G401 (cell line): ENCODE measurements at regions not wholly inside any gene's neighbourhood (a gene's known extent, or its start where the extent isn't known, plus 50 kb on each side); places are given as distances from the start of the nearest gene placed in this dataset.

Source experiments
- DNase-seq: peaks from one replicate; pipeline ENCODE4 v3.0.0-alpha.2; 2015; ENCODE audit warnings: low spot score
- in situ Hi-C: cut with HindIII; loops from 2 replicates; pipeline ENCODE4 v1.10.0; 2016; ENCODE audit warnings: low sequenced_read_pairs, mixed read lengths

- in situ Hi-C loops: no loop called here
- no peak for DNase-seq
Observed at GRCh38 chr12:114302606-114303315, 103.2 kb downstream of the TBX5 start.

DNA sequence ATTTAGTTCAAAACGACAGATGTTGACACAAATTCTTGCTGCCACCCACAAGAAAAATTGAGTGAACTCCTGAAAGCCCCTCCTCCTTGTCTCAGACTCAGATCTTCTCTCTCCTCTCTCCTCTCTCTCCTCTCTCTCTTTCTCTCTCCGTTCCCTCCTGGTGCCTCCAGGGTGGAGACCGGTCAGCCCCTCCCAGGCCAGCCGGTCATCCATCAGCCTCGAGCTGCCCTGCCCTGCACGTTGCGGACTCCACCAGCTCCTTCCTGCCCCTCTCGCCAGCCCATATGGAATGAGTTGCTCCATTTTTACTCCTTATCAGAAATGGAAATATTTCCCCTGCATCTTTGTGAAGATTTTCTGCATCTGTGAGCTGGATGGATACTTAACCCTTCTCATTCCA lies 103.8 kb downstream of the TBX5 start:
- in situ Hi-C loops: no loop called here
- DNase-seq: no peak

DNA sequence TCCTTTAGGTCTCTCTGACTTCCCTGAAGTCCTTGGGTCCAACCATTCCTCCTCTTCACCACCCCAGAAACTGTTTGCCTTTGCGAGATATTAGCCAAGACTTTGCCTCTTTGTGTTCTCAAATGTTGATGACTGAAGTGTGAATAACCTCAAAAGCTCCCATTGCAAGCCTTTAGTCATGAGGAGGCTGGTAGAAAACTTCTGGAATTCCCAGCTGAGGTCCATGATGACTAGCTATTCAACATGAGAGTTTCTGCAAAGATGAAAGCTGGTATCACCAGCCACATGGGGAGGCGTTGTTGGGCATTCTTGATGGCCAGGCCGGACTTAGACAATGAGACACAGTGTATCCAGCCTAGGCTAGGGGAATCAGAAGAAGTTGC lies 111.7 kb downstream of the TBX5 start:
- in situ Hi-C loops: no loop called here
- no peak for DNase-seq

GRCh38 chr12:114293571-114294302 lies 112.2 kb downstream of the TBX5 start:
- in situ Hi-C loops: no loop called here
- no peak for DNase-seq

GRCh38 chr12:114293073-114293472 lies 112.9 kb downstream of the TBX5 start:
- no peak for DNase-seq
- in situ Hi-C loops: no loop called here

DNA sequence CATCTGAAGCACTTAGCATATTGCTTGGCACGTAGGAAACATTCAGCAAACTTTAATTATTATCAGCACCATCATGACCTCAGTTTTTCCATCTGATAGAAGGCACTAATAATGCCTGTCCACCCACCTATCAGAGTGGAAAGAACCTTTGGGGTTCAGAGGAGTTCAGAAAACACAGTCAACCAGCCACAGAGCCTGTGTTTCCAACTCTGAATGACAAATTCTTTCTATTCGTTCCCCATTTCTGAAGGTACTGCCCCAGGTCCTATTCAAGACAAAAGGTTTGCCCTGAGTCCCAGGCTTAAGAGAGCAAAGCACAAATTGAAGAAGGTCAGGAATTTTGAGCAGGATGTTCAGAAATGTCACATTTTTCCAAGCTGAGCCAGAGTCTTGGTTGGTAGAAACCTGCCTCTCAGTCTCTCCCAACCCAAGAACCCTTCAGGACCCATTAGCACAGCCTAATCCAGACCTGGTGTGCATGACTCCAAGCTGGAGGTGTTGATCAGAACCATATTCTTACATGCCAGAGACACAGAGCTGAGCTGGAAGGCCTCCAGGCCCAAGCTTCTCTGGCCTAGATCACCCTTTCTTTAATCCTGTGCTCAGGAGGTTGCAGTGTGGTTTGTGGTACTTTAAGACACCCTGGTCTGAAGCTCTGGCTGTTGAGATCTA lies 114.4 kb downstream of the TBX5 start:
- in situ Hi-C loops: no loop called here
- no peak for DNase-seq

GRCh38 chr12:114287821-114288525 lies 118.0 kb downstream of the TBX5 start:
- DNase-seq: no peak

DNA sequence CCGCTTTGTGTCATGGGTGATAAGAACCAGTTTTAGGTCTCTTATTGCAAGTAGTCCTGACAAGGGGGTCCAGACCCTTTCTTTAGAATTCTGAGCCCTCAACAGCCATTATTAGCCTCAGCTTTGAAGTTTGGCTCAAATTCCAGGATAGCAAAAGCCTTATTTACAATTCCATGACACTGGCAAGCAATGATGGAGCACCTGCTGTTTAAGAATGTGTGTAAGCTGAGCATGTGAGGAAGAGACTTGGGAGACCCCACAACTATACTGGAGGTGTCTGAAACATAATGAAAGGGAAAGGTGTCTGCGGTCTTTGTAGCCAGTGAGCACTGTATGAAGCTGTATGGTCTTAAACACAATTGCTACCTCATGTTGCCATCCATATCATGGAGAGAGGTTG lies 119.8 kb downstream of the TBX5 start:
- no peak for DNase-seq
- in situ Hi-C loops: no loop called here

More at GRCh38 chr12:114287821-114288525, 118.0 kb downstream of the TBX5 start:
- in situ Hi-C loops: no loop called here

DNA sequence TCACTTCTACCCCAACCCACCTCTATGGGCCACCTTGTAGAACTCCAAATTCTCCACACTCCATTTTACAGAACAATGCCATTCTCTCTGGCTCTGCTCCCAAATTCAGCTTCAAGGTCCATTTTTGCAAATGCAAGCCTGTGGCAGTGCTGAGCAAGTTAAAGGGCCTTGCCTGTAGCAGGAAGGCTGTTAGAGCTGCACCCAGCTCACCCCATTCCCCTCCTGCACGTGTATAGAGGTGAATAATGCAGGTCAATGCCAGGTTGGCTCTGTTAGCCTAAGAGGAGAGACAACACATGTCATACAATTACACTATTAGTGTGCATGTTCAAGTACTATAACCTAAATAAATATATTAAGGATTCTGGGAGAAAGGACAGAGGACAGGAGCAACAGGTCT lies 120.4 kb downstream of the TBX5 start:
- DNase-seq: no peak
- in situ Hi-C loops: no loop called here

- DNase-seq: no peak
- in situ Hi-C loops: no loop called here
Observed at GRCh38 chr12:114284041-114284440, 121.9 kb downstream of the TBX5 start.

DNA sequence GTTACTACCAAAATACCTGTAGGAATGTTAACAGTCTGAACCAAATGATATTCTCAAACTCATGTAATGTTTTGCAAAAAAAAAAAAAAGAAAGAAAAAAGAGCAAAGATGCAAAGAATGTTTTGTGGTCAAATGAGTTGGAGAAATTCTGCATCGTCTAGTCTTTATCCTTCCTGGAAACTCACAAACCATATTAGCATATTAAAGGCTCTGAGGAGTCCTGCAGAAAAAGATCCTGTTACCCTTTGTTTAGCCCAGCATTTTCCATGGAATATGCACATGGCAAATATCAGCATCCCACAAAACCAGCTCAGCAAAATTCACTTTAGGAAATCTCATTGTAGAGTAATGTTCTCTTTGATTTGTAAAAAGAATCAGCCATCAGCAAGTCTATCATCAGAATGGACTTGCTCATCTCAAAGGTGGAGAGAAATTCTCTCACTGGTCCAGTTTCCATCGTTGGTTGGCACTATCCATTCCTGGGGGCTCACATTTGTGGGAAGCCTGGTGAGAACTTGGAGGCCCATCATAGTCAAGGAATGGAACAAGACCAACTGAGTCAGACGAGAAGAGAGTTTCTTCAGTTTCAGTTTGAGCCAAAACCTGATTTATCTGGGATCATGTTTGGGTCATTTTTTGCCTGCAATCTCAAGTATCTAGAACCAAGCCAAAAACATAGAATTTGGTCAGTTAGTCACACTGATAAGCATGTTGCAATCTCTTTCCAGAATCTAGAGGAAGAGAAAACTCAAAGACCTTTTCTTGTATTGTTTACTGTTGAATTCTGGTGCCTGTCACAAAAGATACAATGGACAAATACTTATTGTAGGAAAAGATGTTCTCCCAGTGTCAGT lies 129.8 kb downstream of the TBX5 start:
- in situ Hi-C loops: no loop called here
- no peak for DNase-seq

DNA sequence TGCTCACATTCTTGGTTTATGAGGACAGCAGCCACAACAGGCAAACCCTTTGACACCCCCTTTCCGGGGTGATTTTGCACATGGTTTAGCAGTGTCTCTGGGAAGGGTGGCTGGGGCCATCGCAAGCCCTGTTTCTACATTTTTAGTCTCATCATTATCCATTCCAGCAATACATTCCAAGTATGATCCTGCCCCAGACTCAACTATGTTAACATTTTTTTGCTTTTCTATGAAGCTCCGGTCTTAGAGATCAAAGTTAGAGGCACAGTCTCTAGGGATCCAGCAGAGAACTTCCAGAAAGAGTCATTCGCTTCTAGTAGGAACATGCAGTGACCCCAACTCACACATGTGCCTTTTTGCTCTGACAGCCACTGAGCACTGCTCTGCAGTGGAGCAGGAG lies 130.9 kb downstream of the TBX5 start:
- in situ Hi-C loops: no loop called here
- DNase-seq: no peak

- in situ Hi-C loops: no loop called here
- DNase-seq: peak; percentile 90
Observed at GRCh38 chr12:114274131-114274530, 131.8 kb downstream of the TBX5 start.

GRCh38 chr12:114272605-114273004 lies 133.3 kb downstream of the TBX5 start:
- in situ Hi-C loops: no loop called here
- peak; percentile 23 for DNase-seq

- in situ Hi-C loops: no loop called here
- DNase-seq: no peak
Observed at GRCh38 chr12:114272071-114272470, 133.9 kb downstream of the TBX5 start.

DNA sequence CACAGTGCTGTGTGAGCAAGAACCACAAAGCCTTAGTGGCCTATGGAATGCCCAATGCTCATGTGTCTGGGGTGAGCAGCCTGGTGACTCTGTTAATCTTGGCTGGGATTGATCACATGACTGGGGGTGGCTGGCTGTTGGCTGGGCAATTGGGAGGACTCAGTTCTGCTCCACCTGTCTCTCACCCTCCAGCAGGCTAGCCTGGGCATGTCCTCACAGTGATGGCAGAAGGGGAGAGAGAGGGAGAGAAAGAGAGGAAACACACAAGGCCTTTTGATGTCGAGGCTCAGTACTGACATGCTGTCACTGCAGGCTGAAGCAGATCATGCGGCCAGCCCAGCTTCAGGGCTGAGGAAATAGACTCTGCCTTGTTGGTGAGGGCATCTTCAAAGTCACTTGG lies 136.8 kb downstream of the TBX5 start:
- no peak for DNase-seq
- in situ Hi-C loops: no loop called here

- in situ Hi-C loops: no loop called here
- DNase-seq: no peak
Observed at GRCh38 chr12:114266536-114266935, 139.4 kb downstream of the TBX5 start.

DNA sequence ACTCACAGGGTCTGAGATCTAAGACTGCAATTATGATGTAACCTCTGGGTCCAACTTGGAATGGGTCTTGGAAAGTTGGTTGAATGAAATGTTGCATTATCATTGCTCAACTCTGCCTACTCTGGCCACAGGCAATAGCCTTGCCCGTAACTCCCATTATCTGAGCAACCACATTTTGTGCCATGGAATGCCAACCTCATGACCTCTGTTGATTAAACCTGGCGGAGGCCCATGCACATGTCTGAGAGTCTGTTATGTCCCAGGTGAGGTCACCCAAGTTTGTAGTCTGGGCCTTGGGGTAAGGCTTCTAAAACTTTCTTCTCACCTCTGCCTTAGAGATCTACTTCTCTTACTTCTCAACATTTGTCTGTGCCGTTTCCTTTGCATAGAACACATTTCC lies 140.9 kb downstream of the TBX5 start:
- no peak for DNase-seq
- in situ Hi-C loops: no loop called here
